IPS-20b (cell line): ENCODE measurements at regions not wholly inside any gene's neighbourhood (a gene's known extent, or its start where the extent isn't known, plus 50 kb on each side); places are given as distances from the start of the nearest gene placed in this dataset.

Experiments
- H3K27ac ChIP-seq: one replicate; pipeline ENCODE4 v1.5.1; 2013; ENCODE audit warnings: low read length
- H3K27me3 ChIP-seq: 2 replicates; pipeline ENCODE4 v1.6.1; 2013; ENCODE audit warnings: mild to moderate bottlenecking, low read length, inconsistent platforms; ENCODE audit not compliant: insufficient read depth
- H3K36me3 ChIP-seq: 2 replicates; pipeline ENCODE4 v1.6.1; 2013; ENCODE audit warnings: low read depth, mild to moderate bottlenecking, inconsistent platforms, low read length, moderate library complexity; ENCODE audit not compliant: insufficient read depth
- H3K4me1 ChIP-seq: 2 replicates; pipeline ENCODE4 v1.6.1; 2013; ENCODE audit warnings: mild to moderate bottlenecking, control low read depth, inconsistent platforms, low read length, moderate library complexity; ENCODE audit not compliant: insufficient read depth
- H3K4me3 ChIP-seq: 2 replicates; pipeline ENCODE4 v1.5.1; 2013; ENCODE audit warnings: mild to moderate bottlenecking, low read length, inconsistent platforms
- H3K9ac ChIP-seq: 2 replicates; pipeline ENCODE4 v1.6.1; 2013; ENCODE audit warnings: low read depth, mild to moderate bottlenecking, inconsistent platforms, low read length, moderate library complexity
- H3K9me3 ChIP-seq: 2 replicates; pipeline ENCODE4 v1.6.1; 2013; ENCODE audit warnings: mild to moderate bottlenecking, low read depth, low read length, inconsistent platforms; ENCODE audit not compliant: insufficient read depth

GRCh38 chr2:215687149-215688031 lies 251.5 kb upstream of the FN1 start:
- Histone ChIP-seq H3K4me1 (no peaks in the 10 kb centered on the region), H3K27me3 (no peaks in the 10 kb centered on the region), H3K27ac (no peak overlapping the region), H3K36me3 (no peaks in the 10 kb centered on the region), H3K4me3 (no peak overlapping the region), H3K9ac (no peak overlapping the region), H3K9me3 (no peaks in the 10 kb centered on the region)

- Histone ChIP-seq H3K27me3 (no peaks in the 10 kb centered on the region), H3K4me3 (no peak overlapping the region), H3K9me3 (no peaks in the 10 kb centered on the region), H3K4me1 (no peaks in the 10 kb centered on the region), H3K27ac (no peak overlapping the region), H3K36me3 (no peaks in the 10 kb centered on the region), H3K9ac (no peak overlapping the region)
Observed at GRCh38 chr2:215685238-215685990, 249.5 kb upstream of the FN1 start.

GRCh38 chr2:215684448-215685237 lies 248.8 kb upstream of the FN1 start:
- no peaks in the 10 kb centered on the region for H3K4me1 ChIP-seq
- no peak overlapping the region for H3K27ac ChIP-seq
- H3K4me3 ChIP-seq, result no peak overlapping the region
- no peaks in the 10 kb centered on the region for H3K36me3 ChIP-seq
- no peak overlapping the region for H3K9ac ChIP-seq
- no peaks in the 10 kb centered on the region for H3K27me3 ChIP-seq
- no peaks in the 10 kb centered on the region for H3K9me3 ChIP-seq

GRCh38 chr2:215683295-215683694 lies 247.4 kb upstream of the FN1 start:
- no peaks in the 10 kb centered on the region for H3K9me3 ChIP-seq
- H3K27me3 ChIP-seq, result no peaks in the 10 kb centered on the region
- H3K4me3 ChIP-seq, result no peak overlapping the region
- no peaks in the 10 kb centered on the region for H3K36me3 ChIP-seq
- no peak overlapping the region for H3K9ac ChIP-seq
- no peaks in the 10 kb centered on the region for H3K4me1 ChIP-seq
- no peak overlapping the region for H3K27ac ChIP-seq

GRCh38 chr2:215681799-215682596 lies 246.1 kb upstream of the FN1 start:
- no peak overlapping the region for H3K4me3 ChIP-seq
- H3K27me3 ChIP-seq, result no peaks in the 10 kb centered on the region
- no peaks in the 10 kb centered on the region for H3K36me3 ChIP-seq
- H3K27ac ChIP-seq, result no peak overlapping the region
- H3K9ac ChIP-seq, result no peak overlapping the region
- no peaks in the 10 kb centered on the region for H3K4me1 ChIP-seq
- H3K9me3 ChIP-seq, result no peaks in the 10 kb centered on the region

GRCh38 chr2:215680605-215681598 lies 245.0 kb upstream of the FN1 start:
- Histone ChIP-seq H3K27ac (no peak overlapping the region), H3K9ac (no peak overlapping the region), H3K27me3 (no peaks in the 10 kb centered on the region)

GRCh38 chr2:215678094-215678493 lies 242.2 kb upstream of the FN1 start:
- Histone ChIP-seq H3K27me3 (no peaks in the 10 kb centered on the region), H3K27ac (no peak overlapping the region), H3K9me3 (no peaks in the 10 kb centered on the region), H3K9ac (no peak overlapping the region), H3K4me3 (no peak overlapping the region), H3K36me3 (no peaks in the 10 kb centered on the region), H3K4me1 (no peaks in the 10 kb centered on the region)

More at GRCh38 chr2:215680605-215681598, 245.0 kb upstream of the FN1 start:
- H3K36me3 ChIP-seq, result no peaks in the 10 kb centered on the region
- no peak overlapping the region for H3K4me3 ChIP-seq
- no peaks in the 10 kb centered on the region for H3K9me3 ChIP-seq
- H3K4me1 ChIP-seq, result no peaks in the 10 kb centered on the region

GRCh38 chr2:215677481-215677880 lies 241.6 kb upstream of the FN1 start:
- Histone ChIP-seq H3K27ac (no peak overlapping the region), H3K4me1 (no peaks in the 10 kb centered on the region), H3K27me3 (no peaks in the 10 kb centered on the region), H3K9ac (no peak overlapping the region), H3K4me3 (no peak overlapping the region), H3K36me3 (no peaks in the 10 kb centered on the region), H3K9me3 (no peaks in the 10 kb centered on the region)

- Histone ChIP-seq H3K9ac (no peak overlapping the region), H3K9me3 (no peaks in the 10 kb centered on the region), H3K4me1 (no peaks in the 10 kb centered on the region), H3K4me3 (no peak overlapping the region), H3K27ac (no peak overlapping the region), H3K27me3 (no peaks in the 10 kb centered on the region), H3K36me3 (no peaks in the 10 kb centered on the region)
Observed at GRCh38 chr2:215672406-215672805, 236.5 kb upstream of the FN1 start.

- Histone ChIP-seq H3K36me3 (no peaks in the 10 kb centered on the region), H3K9me3 (no peaks in the 10 kb centered on the region), H3K4me3 (no peak overlapping the region), H3K9ac (no peak overlapping the region), H3K4me1 (no peaks in the 10 kb centered on the region), H3K27me3 (no peaks in the 10 kb centered on the region), H3K27ac (no peak overlapping the region)
Observed at GRCh38 chr2:215671691-215672090, 235.8 kb upstream of the FN1 start.
